ENCODE measurements at regions not wholly inside any gene's neighbourhood (a gene's known extent, or its start where the extent isn't known, plus 50 kb on each side); places are given as distances from the start of the nearest gene placed in this dataset.
"Not testable (repeated sequence)": the region's sequence is repeated elsewhere in the genome, so short reads cannot be mapped to it uniquely, and the experiment has no call there.

DNA sequence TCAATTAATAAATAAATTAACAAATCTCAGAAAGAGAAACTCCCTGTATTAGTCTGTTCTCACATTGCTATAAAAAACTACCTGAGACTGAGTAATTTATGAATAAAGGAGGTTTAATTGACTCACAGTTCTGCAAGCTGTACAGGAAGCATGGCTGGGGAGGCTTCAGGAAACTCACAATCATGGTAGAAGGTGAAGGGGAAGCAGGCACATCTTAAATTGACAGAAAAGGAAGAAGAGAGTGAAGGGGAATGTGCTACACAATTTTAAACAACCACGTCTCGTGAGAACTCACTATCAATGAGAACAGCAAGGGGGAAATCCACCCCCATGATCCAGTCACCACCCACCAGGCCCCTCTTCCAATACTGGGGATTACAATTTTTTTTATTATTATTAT lies 358.3 kb upstream of the KIAA1217 start:
- H3K27ac ChIP-seq: no peak overlapping the region
- no peak overlapping the region for H3K4me3 ChIP-seq

DNA sequence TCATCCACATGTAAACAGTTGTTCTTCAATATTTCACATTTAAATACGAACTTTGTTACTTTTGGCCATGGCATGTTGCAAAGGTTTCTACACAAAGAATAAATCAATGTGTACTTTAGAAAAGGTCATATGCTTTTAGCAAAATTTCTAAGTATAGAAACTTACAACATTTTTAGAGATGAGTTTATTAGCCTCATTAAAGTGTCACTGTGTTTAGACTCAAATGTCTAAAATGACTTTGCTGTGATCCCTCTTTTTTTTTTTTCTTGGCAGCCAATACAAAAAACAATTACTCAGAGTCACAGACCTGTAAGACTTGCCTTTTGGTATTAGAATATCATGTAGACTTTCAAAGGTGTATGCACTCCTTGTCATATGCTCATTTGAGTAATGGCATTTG lies 349.3 kb upstream of the KIAA1217 start:
- Histone ChIP-seq H3K27ac (no peak overlapping the region), H3K4me3 (no peak overlapping the region)

DNA sequence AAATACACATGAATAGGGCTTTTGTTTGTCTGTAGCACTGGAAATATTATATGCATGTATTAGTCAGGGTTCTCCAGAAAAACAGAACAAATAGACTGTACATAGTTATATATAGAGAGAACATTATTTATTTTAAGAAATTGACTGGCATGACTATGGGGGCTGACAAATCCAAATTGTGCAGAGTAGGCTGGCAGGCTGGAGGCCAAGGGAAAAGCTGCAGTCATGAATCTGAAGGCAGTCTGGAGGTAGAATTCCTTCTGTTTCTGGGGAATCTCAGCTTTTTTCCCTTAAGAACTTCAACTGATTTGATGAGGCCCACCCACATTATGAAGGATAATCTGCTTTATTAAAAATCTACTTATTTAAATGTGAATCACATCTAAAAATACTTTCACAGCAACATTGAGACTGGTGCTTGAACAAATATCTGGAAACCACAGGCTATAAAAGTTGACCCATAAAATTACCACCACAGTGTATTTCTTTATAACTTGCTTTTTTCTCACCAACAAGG lies 344.2 kb upstream of the KIAA1217 start:
- no peak overlapping the region for H3K4me3 ChIP-seq
- H3K27ac ChIP-seq: no peak overlapping the region

DNA sequence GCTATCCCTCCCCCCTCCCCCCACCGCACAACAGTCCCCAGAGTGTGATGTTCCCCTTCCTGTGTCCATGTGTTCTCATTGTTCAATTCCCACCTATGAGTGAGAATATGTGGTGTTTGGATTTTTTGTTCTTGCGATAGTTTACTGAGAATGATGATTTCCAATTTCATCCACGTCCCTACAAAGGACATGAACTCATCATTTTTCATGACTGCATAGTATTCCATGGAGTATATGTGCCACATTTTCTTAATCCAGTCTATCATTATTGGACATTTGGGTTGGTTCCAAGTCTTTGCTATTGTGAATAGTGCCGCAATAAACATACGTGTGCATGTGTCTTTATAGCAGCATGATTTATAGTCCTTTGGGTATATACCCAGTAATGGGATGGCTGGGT lies 342.0 kb upstream of the KIAA1217 start:
- not testable (repeated sequence) for H3K4me3 ChIP-seq

DNA sequence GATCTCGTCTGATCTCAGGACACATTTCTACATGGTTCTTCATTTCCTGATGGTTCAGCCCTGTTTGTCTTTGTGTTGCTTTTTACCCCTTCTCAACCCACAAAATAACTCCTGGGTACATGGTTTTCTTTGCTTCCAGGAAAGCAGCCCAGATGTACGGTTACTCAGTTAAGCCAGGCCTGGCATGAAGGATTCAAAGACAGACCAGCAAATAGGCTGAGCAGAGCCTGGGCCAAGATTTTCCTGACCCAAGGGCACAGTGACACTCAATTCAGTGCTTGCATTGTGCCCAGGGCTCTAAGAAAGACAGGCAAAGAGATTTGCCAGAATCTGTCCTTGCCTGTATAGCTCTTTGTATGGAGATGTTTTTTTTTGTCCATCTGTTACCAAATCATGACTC lies 340.8 kb upstream of the KIAA1217 start:
- Histone ChIP-seq H3K27ac (no peak overlapping the region), H3K4me3 (no peak overlapping the region)

More for the DNA sequence above, 342.0 kb upstream of the KIAA1217 start:
- H3K27ac ChIP-seq: not testable (repeated sequence)

DNA sequence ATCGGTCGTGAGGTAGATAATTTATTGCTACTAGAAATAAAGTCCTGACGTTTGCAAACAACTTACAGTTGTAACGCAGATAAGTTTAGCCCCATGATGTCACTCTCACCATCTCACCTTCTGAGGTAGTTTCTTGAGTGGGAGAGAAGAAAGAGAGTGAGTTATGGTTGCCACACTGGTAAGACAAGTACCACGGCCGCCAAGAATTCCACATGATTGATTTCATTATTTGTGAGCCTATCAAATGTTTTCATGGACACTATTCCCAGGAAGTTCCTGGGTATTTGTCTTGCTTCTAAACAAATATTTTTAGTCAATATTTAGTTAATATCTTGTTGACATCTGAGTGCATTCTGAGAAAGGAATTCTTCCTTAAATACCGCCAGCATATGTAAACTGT lies 339.4 kb upstream of the KIAA1217 start:
- H3K27ac ChIP-seq: no peak overlapping the region
- no peak overlapping the region for H3K4me3 ChIP-seq

DNA sequence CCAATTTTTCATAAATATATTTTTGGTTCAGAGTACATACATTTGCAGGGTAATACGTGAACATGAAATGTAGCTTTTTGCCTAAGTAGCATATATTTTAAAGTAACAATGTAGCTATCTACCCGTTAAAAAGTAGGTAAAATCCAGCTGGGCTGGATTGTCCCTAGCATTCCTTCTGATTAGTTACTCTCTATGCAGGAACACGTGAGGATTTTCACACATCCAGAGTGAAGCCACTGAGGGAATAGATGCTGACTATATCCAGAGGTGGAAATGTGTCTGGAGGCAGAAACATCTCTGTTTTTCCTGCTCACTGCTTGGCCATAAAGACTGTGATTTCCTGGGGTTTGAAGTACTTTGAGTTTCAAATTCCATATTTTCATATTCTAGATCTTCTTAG lies 338.9 kb upstream of the KIAA1217 start:
- Histone ChIP-seq H3K4me3 (no peak overlapping the region), H3K27ac (no peak overlapping the region)

DNA sequence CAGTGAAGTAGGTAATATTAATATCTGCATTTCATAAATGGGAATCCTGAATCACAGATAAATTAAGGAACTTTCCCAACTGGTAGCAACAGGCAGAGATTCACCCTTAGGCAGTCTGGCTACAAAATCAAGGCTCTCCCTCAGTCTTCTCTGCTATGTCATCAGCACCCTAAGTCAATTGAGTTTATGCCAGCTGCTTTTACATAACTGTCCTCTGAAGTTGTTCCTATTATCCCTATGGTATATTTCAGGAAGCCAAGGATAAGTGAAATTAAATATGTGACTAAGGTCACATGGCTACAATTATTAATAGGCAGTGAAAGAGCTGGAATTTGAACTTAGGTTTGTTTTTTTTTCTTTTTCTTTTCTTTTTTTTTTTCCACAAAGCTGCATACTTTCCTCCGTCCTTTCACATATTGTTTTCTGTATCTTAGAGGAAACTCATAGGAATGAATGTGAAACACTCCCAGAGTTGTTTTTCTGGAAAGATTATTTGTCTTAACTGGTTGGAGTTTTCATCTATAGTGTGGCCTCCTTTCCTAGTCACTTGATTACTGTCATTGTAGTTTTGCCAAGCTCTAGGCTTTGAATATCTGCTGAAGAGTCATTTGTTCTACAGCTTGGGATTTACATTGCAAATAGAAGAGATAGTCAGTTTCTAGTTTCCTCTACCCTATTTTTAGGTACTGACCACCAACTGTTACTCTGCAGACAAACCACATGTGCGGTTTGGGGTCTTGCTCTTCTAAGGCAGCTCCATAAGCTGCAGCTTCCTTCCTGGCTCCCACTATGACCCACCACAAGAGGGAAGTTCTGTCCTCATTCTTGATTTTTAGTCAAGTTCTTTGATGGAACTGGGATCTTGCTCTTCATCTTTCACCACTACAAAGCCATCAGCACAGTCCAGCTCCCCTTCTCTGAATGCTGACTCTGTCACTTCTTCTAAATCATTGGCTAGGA lies 338.0 kb upstream of the KIAA1217 start:
- H3K27ac ChIP-seq: no peak overlapping the region

DNA sequence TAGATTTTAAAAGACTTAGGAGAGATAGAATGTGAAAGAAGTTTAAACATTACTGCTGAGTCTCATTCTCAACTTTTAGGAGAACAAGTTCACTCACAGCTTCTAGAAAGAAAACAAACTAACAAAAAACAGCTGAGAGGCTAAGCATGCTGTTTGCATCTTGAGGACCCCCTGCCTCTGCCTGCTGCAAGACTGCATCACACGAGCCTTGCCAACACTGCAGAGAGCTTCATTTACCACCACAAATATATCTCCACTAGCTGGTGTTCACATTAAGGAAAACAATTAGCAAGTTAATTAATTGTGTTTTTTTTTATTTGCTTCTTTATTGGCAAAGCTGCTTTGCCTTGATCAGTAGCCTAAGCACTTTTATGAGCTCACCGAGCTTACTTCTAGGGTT lies 336.6 kb upstream of the KIAA1217 start:
- Histone ChIP-seq H3K27ac (no peak overlapping the region), H3K4me3 (no peak overlapping the region)

More for the DNA sequence above, 338.0 kb upstream of the KIAA1217 start:
- no peak overlapping the region for H3K4me3 ChIP-seq

DNA sequence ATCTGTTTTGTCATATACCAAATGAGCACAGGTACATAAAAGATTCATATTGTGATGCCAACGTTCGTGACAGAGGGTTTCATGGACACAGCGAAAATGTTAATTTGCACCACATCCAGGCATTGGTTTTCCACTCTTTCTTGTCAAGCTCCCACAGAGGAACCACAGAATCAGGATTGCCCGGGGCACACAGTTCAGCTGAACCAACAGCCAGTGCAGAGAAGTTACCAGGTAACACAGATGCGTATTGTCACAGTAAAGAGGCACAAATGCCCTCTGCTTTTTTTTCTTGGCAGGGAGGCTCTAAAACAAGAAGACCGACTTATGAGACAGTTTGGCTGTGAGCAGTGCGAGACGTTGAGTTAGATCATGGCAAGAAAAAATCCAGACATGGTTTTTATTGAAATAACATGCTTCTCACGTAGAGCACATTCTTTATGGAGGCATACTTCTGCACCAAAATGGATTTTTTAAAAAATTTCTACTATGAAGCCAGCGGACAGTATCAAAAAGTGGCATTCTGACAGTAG lies 331.1 kb upstream of the KIAA1217 start:
- no peak overlapping the region for H3K4me3 ChIP-seq
- no peak overlapping the region for H3K27ac ChIP-seq

DNA sequence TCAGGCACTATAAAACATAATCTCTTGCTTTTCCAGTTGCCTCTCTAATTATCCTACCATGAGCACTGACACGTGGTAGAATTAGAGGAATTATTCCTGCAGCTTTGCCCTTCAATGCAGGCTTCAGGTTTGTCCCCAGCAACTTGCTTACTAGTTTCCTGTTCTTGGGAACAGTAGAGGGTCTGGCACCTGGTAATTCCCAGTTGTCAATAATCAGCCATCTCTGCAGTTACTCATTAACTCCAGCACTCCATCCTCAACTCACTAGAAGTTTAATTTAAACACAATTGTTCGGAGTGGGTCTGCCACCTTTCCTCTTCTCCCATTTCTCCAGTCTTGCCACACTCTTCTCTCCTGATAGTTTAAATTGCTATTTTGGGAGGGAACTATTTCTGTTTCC lies 324.3 kb upstream of the KIAA1217 start:
- H3K4me3 ChIP-seq: no peak overlapping the region
- H3K27ac ChIP-seq: no peak overlapping the region

DNA sequence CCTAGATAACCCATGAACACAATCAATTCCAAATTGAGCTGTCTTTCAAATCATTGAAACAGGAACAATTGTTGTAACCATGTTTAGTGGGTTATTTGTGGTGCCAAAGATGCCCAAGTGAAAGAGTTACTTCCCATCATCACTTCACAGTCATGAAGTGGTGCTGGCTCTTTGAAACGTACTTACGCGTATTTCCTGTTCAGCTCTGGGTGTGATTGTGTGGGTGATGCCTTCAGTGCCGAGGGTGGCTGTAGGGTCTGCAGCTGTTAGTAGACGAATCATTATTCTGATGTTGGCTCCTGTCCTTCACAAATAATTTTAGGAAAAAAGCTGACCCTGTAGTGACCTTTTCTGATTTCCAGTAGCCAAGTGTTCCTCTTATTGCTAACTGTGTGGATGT lies 323.1 kb upstream of the KIAA1217 start:
- Histone ChIP-seq H3K27ac (no peak overlapping the region), H3K4me3 (no peak overlapping the region)

DNA sequence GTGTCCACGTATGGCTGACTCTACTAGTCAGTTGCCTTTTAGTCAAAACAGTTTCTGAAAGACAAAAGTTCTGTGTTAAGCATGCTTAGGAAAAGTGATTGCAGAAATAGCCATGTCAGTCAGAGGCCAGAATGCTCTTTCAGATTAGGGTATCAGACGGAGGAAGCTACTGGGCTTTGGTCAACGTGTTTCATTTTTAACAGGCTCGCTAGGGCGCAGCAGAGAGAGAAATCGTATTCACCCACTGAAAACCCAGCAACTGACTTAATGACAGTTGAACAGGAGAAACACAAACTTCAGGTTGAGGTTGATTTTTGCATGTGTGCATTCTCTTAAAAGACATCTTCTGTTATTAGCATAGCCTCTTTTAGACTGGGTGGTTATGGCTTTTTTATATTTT lies 322.6 kb upstream of the KIAA1217 start:
- Histone ChIP-seq H3K27ac (no peak overlapping the region), H3K4me3 (no peak overlapping the region)

DNA sequence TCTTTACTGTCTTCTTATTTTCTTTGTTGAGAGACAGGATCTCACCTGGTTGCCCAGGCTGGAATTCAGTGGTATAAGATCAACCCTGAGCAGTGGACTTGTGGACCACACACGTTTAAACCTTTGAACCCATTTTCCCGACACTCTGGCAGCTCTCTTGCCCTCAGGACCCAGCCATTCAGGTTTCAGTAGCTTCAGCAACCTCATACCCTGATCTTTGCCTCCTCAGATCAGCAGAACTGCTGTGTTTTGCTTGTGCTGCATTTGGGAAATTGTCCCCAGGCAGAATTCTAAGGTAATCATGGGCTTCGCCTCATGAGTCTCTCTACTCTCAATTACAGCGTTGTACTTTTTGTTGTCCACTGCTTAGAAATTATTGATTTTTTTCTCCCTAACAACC lies 317.6 kb upstream of the KIAA1217 start:
- H3K4me3 ChIP-seq: no peak overlapping the region
- no peak overlapping the region for H3K27ac ChIP-seq

DNA sequence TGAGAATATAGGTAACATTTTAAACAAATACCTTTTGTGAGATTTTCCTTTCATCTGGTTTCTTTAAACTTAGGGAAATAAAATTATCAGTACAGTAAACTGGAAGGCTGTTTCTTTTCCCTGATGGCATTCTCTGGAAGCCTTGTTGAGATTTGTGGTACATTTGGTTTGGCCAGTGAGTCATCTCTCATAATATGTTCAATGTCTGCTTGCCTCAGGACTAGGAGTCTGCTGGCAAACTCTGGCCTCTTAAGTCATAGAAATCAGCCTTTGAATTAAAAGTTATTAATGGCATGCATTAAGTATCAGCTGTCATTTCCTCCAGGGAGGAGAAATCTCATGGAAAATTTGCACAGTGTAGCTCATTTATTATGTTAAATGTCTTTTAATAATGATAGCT lies 316.6 kb upstream of the KIAA1217 start:
- H3K27ac ChIP-seq: no peak overlapping the region
- H3K4me3 ChIP-seq: no peak overlapping the region

DNA sequence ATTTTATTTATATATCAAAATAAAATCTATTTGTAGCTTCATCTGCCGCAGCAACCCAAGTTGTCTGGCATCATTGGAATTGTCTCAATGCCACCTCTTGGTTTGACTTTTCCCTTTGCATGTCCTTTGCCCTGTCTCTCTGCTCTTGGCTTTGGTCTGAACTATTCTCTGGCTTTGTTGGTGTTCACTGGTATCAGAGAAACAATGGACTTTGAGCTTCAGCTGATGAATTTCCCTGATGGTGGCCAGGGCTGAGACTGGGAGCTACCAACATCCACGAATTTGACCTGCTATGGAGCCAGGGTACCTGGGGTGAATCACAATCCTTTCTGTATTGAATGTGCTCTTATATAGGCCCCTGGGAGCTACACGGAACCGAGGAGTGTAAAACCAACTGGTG lies 311.7 kb upstream of the KIAA1217 start:
- Histone ChIP-seq H3K27ac (no peak overlapping the region), H3K4me3 (no peak overlapping the region)

DNA sequence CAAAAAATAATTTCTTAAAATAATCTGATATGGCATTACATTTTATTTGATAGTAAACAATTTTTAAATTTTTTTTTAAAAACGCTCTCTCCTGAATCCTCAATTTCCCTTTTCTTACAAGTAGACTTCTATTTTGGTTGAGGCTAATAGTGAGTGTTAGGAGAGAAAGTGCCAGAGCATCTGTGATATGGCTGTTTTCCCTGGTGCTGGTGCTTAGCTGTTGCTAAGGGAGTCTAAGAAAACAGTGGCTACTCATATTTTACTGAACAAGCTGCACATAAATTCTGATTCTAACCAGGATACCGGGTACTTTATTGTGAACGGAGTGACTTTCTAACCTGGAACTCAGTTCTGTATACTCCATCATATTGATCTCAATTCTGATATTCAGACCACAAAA lies 311.1 kb upstream of the KIAA1217 start:
- no peak overlapping the region for H3K27ac ChIP-seq
- no peak overlapping the region for H3K4me3 ChIP-seq

DNA sequence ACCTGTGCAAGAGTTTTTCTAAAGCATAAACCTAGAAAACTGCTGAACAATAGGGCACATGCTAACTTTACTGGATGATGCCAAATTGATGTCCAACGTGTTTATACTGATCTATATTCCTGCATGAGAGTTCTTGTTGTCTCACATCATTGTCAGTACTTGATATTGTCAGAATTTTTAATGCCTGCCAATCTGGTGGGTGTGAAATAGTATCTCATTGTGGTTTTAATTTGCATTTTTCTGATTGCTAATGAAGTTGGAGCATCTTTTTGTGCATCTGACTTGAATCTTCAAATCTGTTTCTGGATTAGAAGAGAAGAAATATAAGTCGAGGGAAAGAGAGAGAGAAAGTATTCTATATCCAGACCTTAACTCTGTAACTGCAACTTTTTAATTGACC lies 309.8 kb upstream of the KIAA1217 start:
- H3K27ac ChIP-seq: no peak overlapping the region
- no peak overlapping the region for H3K4me3 ChIP-seq

DNA sequence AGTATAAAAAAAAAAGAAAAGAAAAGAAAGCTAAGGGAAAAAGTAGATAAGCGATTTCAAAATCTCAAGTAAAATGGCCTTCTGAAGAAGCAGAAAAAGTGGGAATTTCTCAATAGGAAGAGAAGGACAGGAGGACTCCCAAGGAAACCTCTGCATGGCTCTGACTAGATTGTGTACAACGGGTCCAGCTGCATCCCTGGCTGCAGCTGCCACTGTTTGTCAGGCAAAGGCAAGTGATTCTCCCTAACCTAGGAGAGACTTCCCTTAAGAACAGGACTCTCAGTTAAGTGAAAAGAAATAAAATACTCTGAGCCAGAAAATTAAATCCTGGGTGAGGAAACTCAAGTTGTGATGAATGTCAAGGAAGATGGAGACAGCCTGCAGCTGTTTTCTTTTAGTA lies 298.6 kb upstream of the KIAA1217 start:
- H3K4me3 ChIP-seq: no peak overlapping the region
- H3K27ac ChIP-seq: no peak overlapping the region

DNA sequence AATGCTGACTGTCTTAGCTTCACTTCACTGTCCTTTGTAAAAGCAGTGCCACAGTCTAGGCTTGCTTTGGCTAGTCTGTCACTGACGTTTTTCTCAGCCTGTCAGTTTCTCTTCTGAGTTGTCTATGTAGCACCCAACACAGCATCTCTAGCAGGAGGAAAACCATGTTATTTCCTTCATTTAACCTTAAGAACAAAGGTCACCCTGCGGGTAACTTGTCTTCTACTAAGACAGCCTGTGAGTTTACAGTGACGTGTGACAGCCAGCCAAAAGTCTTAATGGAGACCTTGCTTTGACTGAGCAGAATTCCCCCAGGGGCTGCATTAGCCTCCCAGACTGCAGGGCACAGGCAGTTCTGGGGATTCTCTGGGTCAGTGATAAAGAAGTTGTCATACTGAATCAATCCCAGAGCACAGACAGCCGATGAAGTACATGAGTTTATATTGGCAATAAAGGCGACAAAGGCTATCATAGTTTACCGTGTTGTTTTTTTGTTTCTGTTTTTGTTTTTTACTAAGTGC lies 296.0 kb upstream of the KIAA1217 start:
- H3K27ac ChIP-seq: no peak overlapping the region
- no peak overlapping the region for H3K4me3 ChIP-seq

DNA sequence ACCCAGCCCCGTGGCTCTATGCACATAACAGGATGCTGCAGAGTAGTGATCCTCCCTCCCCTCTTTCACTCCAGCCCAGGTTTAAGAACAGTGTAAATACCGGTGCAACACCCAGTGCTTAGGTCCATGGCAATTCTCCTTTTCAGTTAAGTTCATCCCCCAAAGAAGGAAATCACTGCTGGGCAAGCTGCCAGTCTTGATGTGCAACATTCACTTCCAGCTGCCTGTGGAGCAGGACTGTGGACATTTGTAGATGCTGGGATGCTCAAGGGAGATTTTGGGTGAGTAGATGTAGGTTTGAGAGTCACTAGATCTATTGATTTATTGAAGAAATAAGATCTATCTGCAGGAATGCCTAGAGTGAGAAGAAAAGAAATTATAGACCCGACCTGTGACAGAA lies 294.3 kb upstream of the KIAA1217 start:
- no peak overlapping the region for H3K4me3 ChIP-seq
- H3K27ac ChIP-seq: no peak overlapping the region

All from skin epidermis (tissue), 12 donors.